ENCODE measurements at regions not wholly inside any gene's neighbourhood (a gene's known extent, or its start where the extent isn't known, plus 50 kb on each side); places are given as distances from the start of the nearest gene placed in this dataset.

DNA sequence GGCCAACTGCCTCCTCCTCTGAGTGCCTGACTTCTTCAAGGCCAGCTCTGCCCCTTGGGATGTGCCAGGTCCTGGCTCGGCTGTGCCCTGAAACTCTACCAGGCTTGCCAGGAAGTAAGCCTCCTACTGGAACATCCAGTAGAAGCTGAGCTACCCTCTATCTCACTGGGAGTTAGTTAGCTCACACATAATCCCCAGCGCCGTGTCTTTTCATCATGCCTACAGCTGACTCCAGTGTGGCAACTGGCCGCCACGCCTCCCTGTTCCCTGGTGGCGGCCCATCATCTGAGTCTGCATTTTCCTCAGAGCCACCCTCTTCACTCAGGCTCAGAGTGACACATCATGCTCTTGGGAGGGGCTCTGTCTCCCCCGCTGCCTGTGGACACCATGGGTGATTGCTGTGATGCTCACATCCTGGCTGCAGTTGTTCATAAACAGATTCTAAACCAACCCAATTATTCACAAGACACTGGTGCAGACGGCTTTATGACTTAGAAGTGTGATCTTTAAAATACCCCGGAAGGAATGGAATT is 131.9 kb upstream of the IRS2 start:
- no peak for DNase-seq
- Mint-ChIP-seq H3K4me3 (no peak overlapping the region), H3K27ac (no peak overlapping the region), H3K27me3 (ENCODE audit: insufficient read depth) (no peaks in the 10 kb centered on the region), H3K4me1 (peaks cover 5% of the 10 kb centered on the region), H3K36me3 (ENCODE audit: low read depth) (no peaks in the 10 kb centered on the region), H3K9me3 (no peaks in the 10 kb centered on the region)
- peaks cover 4% of the 10 kb centered on the region for H3K4me1 ChIP-seq (ENCODE audit: control insufficient read depth, insufficient read depth, low read length)
- WGBS, 2 experiments (ENCODE audit: insufficient coverage in 1 of 2, insufficient read length in 1 of 2): 91 to 92% methylated on average over 4 to 9 of the region's 9 CpGs
- TF ChIP-seq, protein P1, sequence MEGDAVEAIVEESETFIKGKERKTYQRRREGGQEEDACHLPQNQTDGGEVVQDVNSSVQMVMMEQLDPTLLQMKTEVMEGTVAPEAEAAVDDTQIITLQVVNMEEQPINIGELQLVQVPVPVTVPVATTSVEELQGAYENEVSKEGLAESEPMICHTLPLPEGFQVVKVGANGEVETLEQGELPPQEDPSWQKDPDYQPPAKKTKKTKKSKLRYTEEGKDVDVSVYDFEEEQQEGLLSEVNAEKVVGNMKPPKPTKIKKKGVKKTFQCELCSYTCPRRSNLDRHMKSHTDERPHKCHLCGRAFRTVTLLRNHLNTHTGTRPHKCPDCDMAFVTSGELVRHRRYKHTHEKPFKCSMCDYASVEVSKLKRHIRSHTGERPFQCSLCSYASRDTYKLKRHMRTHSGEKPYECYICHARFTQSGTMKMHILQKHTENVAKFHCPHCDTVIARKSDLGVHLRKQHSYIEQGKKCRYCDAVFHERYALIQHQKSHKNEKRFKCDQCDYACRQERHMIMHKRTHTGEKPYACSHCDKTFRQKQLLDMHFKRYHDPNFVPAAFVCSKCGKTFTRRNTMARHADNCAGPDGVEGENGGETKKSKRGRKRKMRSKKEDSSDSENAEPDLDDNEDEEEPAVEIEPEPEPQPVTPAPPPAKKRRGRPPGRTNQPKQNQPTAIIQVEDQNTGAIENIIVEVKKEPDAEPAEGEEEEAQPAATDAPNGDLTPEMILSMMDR (conservative IDR thresholded peaks at IDR 0.05): no peak
- H3K4me3 ChIP-seq (ENCODE audit: low read length): no peak overlapping the region
- H3K27ac ChIP-seq (ENCODE audit: low read depth, low read length): no peak overlapping the region
- no peak overlapping the region for H3K9ac ChIP-seq (ENCODE audit: extremely low read depth, low read length, poor library complexity, severe bottlenecking)
- H3K27me3 ChIP-seq (ENCODE audit: control insufficient read depth, insufficient read depth, low read length, poor library complexity, severe bottlenecking): no peaks in the 10 kb centered on the region
- no peaks in the 10 kb centered on the region for H3K9me3 ChIP-seq (ENCODE audit: control insufficient read depth, low read length)
- H3K36me3 ChIP-seq (ENCODE audit: control insufficient read depth, insufficient read depth, low read length): no peaks in the 10 kb centered on the region

GRCh38 chr13:109917422-109917821 is 131.0 kb upstream of the IRS2 start:
- Histone ChIP-seq H3K9me3 (ENCODE audit: control insufficient read depth, low read length) (no peaks in the 10 kb centered on the region), H3K4me1 (ENCODE audit: control insufficient read depth, insufficient read depth, low read length) (peaks cover 4% of the 10 kb centered on the region), H3K36me3 (ENCODE audit: control insufficient read depth, insufficient read depth, low read length) (no peaks in the 10 kb centered on the region), H3K27ac (ENCODE audit: low read depth, low read length) (no peak overlapping the region), H3K27me3 (ENCODE audit: control insufficient read depth, insufficient read depth, low read length, poor library complexity, severe bottlenecking) (no peaks in the 10 kb centered on the region), H3K4me3 (ENCODE audit: low read length) (no peak overlapping the region), H3K9ac (ENCODE audit: extremely low read depth, low read length, poor library complexity, severe bottlenecking) (no peak overlapping the region)
- TF ChIP-seq, protein P1 (conservative IDR thresholded peaks at IDR 0.05): no peak
- Mint-ChIP-seq H3K36me3 (ENCODE audit: low read depth) (no peaks in the 10 kb centered on the region), H3K27ac (no peak overlapping the region), H3K27me3 (ENCODE audit: insufficient read depth) (no peaks in the 10 kb centered on the region), H3K9me3 (no peaks in the 10 kb centered on the region), H3K4me3 (no peak overlapping the region), H3K4me1 (peaks cover 5% of the 10 kb centered on the region)
- no CpG with 5 or more reads among the region's 1 CpG for WGBS, 2 experiments (ENCODE audit: insufficient coverage in 1 of 2, insufficient read length in 1 of 2)
- no peak for DNase-seq

- 78% methylated on average over 3 of the region's 3 CpGs; no CpG with 5 or more reads in 1 of the 2 experiments for WGBS, 2 experiments (ENCODE audit: insufficient coverage in 1 of 2, insufficient read length in 1 of 2)
- H3K4me3 Mint-ChIP-seq: no peak overlapping the region
- no peaks in the 10 kb centered on the region for H3K9me3 Mint-ChIP-seq
- Histone ChIP-seq H3K9me3 (ENCODE audit: control insufficient read depth, low read length) (no peaks in the 10 kb centered on the region), H3K4me1 (ENCODE audit: control insufficient read depth, insufficient read depth, low read length) (no peaks in the 10 kb centered on the region), H3K4me3 (ENCODE audit: low read length) (no peak overlapping the region), H3K27ac (ENCODE audit: low read depth, low read length) (no peak overlapping the region), H3K27me3 (ENCODE audit: control insufficient read depth, insufficient read depth, low read length, poor library complexity, severe bottlenecking) (no peaks in the 10 kb centered on the region), H3K9ac (ENCODE audit: extremely low read depth, low read length, poor library complexity, severe bottlenecking) (no peak overlapping the region), H3K36me3 (ENCODE audit: control insufficient read depth, insufficient read depth, low read length) (no peaks in the 10 kb centered on the region)
- no peak overlapping the region for H3K27ac Mint-ChIP-seq
- no peaks in the 10 kb centered on the region for H3K4me1 Mint-ChIP-seq
- H3K36me3 Mint-ChIP-seq (ENCODE audit: low read depth): no peaks in the 10 kb centered on the region
- TF ChIP-seq, protein P1 (conservative IDR thresholded peaks at IDR 0.05): no peak
- DNase-seq: no peak
- H3K27me3 Mint-ChIP-seq (ENCODE audit: insufficient read depth): no peaks in the 10 kb centered on the region
These were observed 127.6 kb upstream of the IRS2 start for GRCh38 chr13:109913936-109914510.
